ENCODE measurements at regions not wholly inside any gene's neighbourhood (a gene's known extent, or its start where the extent isn't known, plus 50 kb on each side); places are given as distances from the start of the nearest gene placed in this dataset.

GRCh38 chr5:153209016-153209415 is 281.5 kb upstream of the GRIA1 start:
- Histone ChIP-seq H3K27me3 (ENCODE audit: low read length) (no peaks in the 10 kb centered on the region), H3K4me3 (ENCODE audit: insufficient read depth, low read length, poor library complexity, severe bottlenecking) (no peak overlapping the region), H2AFZ (ENCODE audit: low read depth, low read length, severe bottlenecking) (no peak overlapping the region), H3K79me2 (ENCODE audit: insufficient read depth, low read length) (no peaks in the 10 kb centered on the region), H3K9ac (ENCODE audit: low read length) (no peak overlapping the region), H3K9me3 (ENCODE audit: insufficient read depth, low read length) (no peaks in the 10 kb centered on the region), H3K9me2 (replicated peaks; ENCODE audit: insufficient read depth, low read length) (no peaks in the 10 kb centered on the region), H3K27ac (ENCODE audit: low read depth, low read length) (no peak overlapping the region), H3K4me2 (ENCODE audit: low read depth, low read length, poor library complexity, severe bottlenecking) (no peak overlapping the region), H4K20me1 (ENCODE audit: low read depth, low read length) (no peaks in the 10 kb centered on the region), H3K36me3 (ENCODE audit: low read length) (no peaks in the 10 kb centered on the region), H3F3A (ENCODE audit: insufficient read depth) (no peaks in the 10 kb centered on the region)
- TF ChIP-seq CTCF (IDR thresholded peaks at IDR 0.05; ENCODE audit: insufficient read depth, low read length, poor library complexity, severe bottlenecking) (no peak), EZH2phosphoT487 (conservative IDR thresholded peaks at IDR 0.05; ENCODE audit: low read length) (no peak)

GRCh38 chr5:153209687-153210086 is 280.8 kb upstream of the GRIA1 start:
- TF ChIP-seq CTCF (IDR thresholded peaks at IDR 0.05; ENCODE audit: insufficient read depth, low read length, poor library complexity, severe bottlenecking) (no peak), EZH2phosphoT487 (conservative IDR thresholded peaks at IDR 0.05; ENCODE audit: low read length) (no peak)
- Histone ChIP-seq H3K4me2 (ENCODE audit: low read depth, low read length, poor library complexity, severe bottlenecking) (no peak overlapping the region), H3K4me3 (ENCODE audit: insufficient read depth, low read length, poor library complexity, severe bottlenecking) (no peak overlapping the region), H3K27me3 (ENCODE audit: low read length) (no peaks in the 10 kb centered on the region), H4K20me1 (ENCODE audit: low read depth, low read length) (no peaks in the 10 kb centered on the region), H3K9me3 (ENCODE audit: insufficient read depth, low read length) (no peaks in the 10 kb centered on the region), H3K27ac (ENCODE audit: low read depth, low read length) (no peak overlapping the region), H3K36me3 (ENCODE audit: low read length) (no peaks in the 10 kb centered on the region), H2AFZ (ENCODE audit: low read depth, low read length, severe bottlenecking) (no peak overlapping the region), H3K9me2 (replicated peaks; ENCODE audit: insufficient read depth, low read length) (no peaks in the 10 kb centered on the region), H3F3A (ENCODE audit: insufficient read depth) (no peaks in the 10 kb centered on the region), H3K79me2 (ENCODE audit: insufficient read depth, low read length) (no peaks in the 10 kb centered on the region), H3K9ac (ENCODE audit: low read length) (no peak overlapping the region)

GRCh38 chr5:153211076-153211475 is 279.4 kb upstream of the GRIA1 start:
- TF ChIP-seq EZH2phosphoT487 (conservative IDR thresholded peaks at IDR 0.05; ENCODE audit: low read length) (no peak), CTCF (IDR thresholded peaks at IDR 0.05; ENCODE audit: insufficient read depth, low read length, poor library complexity, severe bottlenecking) (no peak)

More at GRCh38 chr5:153211076-153211475, 279.4 kb upstream of the GRIA1 start:
- H3K4me2 ChIP-seq (ENCODE audit: low read depth, low read length, poor library complexity, severe bottlenecking): no peak overlapping the region
- no peak overlapping the region for H3K4me3 ChIP-seq (ENCODE audit: insufficient read depth, low read length, poor library complexity, severe bottlenecking)
- no peak overlapping the region for H3K9ac ChIP-seq (ENCODE audit: low read length)
- H3K79me2 ChIP-seq (ENCODE audit: insufficient read depth, low read length): no peaks in the 10 kb centered on the region
- no peaks in the 10 kb centered on the region for H3K9me3 ChIP-seq (ENCODE audit: insufficient read depth, low read length)
- H3K36me3 ChIP-seq (ENCODE audit: low read length): no peaks in the 10 kb centered on the region
- H3F3A ChIP-seq (ENCODE audit: insufficient read depth): no peaks in the 10 kb centered on the region
- H3K9me2 ChIP-seq (replicated peaks; ENCODE audit: insufficient read depth, low read length): no peaks in the 10 kb centered on the region
- H2AFZ ChIP-seq (ENCODE audit: low read depth, low read length, severe bottlenecking): no peak overlapping the region
- no peaks in the 10 kb centered on the region for H3K27me3 ChIP-seq (ENCODE audit: low read length)
- H4K20me1 ChIP-seq (ENCODE audit: low read depth, low read length): no peaks in the 10 kb centered on the region
- no peak overlapping the region for H3K27ac ChIP-seq (ENCODE audit: low read depth, low read length)

Measured in SU-DHL-6 (cell line).